Mammary epithelial cell (primary cell): ENCODE measurements at regions not wholly inside any gene's neighbourhood (a gene's known extent, or its start where the extent isn't known, plus 50 kb on each side); places are given as distances from the start of the nearest gene placed in this dataset.

Source experiments
- EZH2 ChIP-seq: IDR thresholded peaks from 2 replicates; pipeline ENCODE4 v1.6.1; 2012; ENCODE audit warnings: low read length, inconsistent platforms, borderline replicate concordance
- TF ChIP-seq, protein P1 (sequence below), 2 donors: IDR thresholded peaks in 1 of 2; conservative IDR thresholded peaks in 1 of 2; 2 replicates each; pipeline ENCODE4 v1.5.1; 2011 to 2012; ENCODE audit warnings: inconsistent platforms in 2 of 2, low read length in 2 of 2, mild to moderate bottlenecking in 2 of 2, control low read depth in 1 of 2, low read depth in 1 of 2; ENCODE audit not compliant: insufficient read depth in 1 of 2; ENCODE audit errors: extremely low read depth in 1 of 2

DNA sequence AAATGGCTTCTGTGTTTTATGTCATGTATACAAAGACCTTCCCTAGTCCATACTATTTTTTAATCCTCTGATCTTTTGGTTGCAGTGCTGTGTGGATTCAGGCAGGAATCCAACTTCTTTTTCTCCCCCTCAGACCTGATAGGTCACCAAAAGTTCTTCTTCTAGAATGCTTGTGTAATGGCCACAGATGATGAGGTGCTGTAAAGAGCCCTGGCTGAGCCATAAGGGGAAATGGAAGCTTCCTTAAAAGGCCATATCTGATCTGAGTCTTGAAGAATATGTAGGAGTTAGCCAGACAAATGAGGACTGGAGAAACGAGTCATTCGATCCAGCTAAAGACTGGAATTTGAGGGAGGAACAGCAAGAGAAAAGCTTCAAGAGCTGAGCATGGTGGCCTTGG, 353.9 kb downstream of the PCNX1 start:
- TF ChIP-seq, protein P1, sequence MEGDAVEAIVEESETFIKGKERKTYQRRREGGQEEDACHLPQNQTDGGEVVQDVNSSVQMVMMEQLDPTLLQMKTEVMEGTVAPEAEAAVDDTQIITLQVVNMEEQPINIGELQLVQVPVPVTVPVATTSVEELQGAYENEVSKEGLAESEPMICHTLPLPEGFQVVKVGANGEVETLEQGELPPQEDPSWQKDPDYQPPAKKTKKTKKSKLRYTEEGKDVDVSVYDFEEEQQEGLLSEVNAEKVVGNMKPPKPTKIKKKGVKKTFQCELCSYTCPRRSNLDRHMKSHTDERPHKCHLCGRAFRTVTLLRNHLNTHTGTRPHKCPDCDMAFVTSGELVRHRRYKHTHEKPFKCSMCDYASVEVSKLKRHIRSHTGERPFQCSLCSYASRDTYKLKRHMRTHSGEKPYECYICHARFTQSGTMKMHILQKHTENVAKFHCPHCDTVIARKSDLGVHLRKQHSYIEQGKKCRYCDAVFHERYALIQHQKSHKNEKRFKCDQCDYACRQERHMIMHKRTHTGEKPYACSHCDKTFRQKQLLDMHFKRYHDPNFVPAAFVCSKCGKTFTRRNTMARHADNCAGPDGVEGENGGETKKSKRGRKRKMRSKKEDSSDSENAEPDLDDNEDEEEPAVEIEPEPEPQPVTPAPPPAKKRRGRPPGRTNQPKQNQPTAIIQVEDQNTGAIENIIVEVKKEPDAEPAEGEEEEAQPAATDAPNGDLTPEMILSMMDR (conservative IDR thresholded peaks at IDR 0.05 in 1 of 2, IDR thresholded peaks at IDR 0.05 in 1 of 2; ENCODE audit: extremely low read depth in 1 of 2, insufficient read depth in 1 of 2, low read depth in 1 of 2, low read length in 2 of 2): no peak
- no peak for TF ChIP-seq EZH2
